Fibroblast of lung (primary cell): ENCODE measurements at regions not wholly inside any gene's neighbourhood (a gene's known extent, or its start where the extent isn't known, plus 50 kb on each side); places are given as distances from the start of the nearest gene placed in this dataset.

Experiments
- DNase-seq, 2 donors: peaks; one replicate each; pipeline versions ENCODE4 v3.0.0 to v3.0.0-alpha.2; 2010; ENCODE audit warnings: low read depth in 2 of 2
- H2AFZ ChIP-seq: 2 replicates; pipeline ENCODE4 v1.5.1; 2012; ENCODE audit warnings: low read length, control low read depth, inconsistent platforms
- H3K27ac ChIP-seq: 2 replicates; pipeline ENCODE4 v1.5.1; 2011; ENCODE audit warnings: low read length, control low read depth; ENCODE audit not compliant: insufficient read depth
- H3K27me3 ChIP-seq: 2 replicates; pipeline ENCODE4 v1.5.1; 2011; ENCODE audit warnings: mild to moderate bottlenecking, low read length; ENCODE audit not compliant: control insufficient read depth, insufficient read depth
- H3K36me3 ChIP-seq: 2 replicates; pipeline ENCODE4 v1.5.1; 2011; ENCODE audit warnings: low read length; ENCODE audit not compliant: control insufficient read depth, insufficient read depth
- H3K4me1 ChIP-seq: 2 replicates; pipeline ENCODE4 v1.5.1; 2011; ENCODE audit warnings: low read length; ENCODE audit not compliant: control insufficient read depth, insufficient read depth; ENCODE audit errors: extremely low read depth
- H3K4me2 ChIP-seq: 2 replicates; pipeline ENCODE4 v1.5.1; 2011; ENCODE audit warnings: low read length, control low read depth; ENCODE audit not compliant: insufficient read depth; ENCODE audit errors: extremely low read depth
- H3K4me3 ChIP-seq, 4 experiments: fragments of 200-600 bp in 1 of 4; sonication (generic) in 1 of 4; replicated peaks in 1 of 4; 2 replicates each; pipeline ENCODE4 v1.5.1; 2011 to 2016; ENCODE audit warnings: low read length in 4 of 4, low read depth in 3 of 4, mild to moderate bottlenecking in 3 of 4, control low read depth in 2 of 4, inconsistent platforms in 1 of 4, mixed read lengths in 1 of 4; ENCODE audit not compliant: insufficient read depth in 1 of 4; ENCODE audit errors: control extremely low read depth in 1 of 4
- H3K79me2 ChIP-seq: 2 replicates; pipeline ENCODE4 v1.5.1; 2012; ENCODE audit warnings: mild to moderate bottlenecking, low read length, inconsistent platforms; ENCODE audit not compliant: control insufficient read depth, insufficient read depth
- H3K9ac ChIP-seq: 2 replicates; pipeline ENCODE4 v1.5.1; 2011; ENCODE audit warnings: mild to moderate bottlenecking, low read length, control low read depth; ENCODE audit not compliant: insufficient read depth
- H3K9me3 ChIP-seq: 2 replicates; pipeline ENCODE4 v1.5.1; 2012; ENCODE audit warnings: low read depth, low read length; ENCODE audit not compliant: control insufficient read depth, insufficient read depth
- H4K20me1 ChIP-seq: 2 replicates; pipeline ENCODE4 v1.5.1; 2011; ENCODE audit warnings: low read length; ENCODE audit not compliant: control insufficient read depth, insufficient read depth; ENCODE audit errors: extremely low read depth
- CTCF ChIP-seq, 2 donors: IDR thresholded peaks in 1 of 2; conservative IDR thresholded peaks in 1 of 2; 1 replicate in 1 of 2; 2 replicates in 1 of 2; pipeline ENCODE4 v1.5.1; 2011 to 2012; ENCODE audit warnings: low read length in 2 of 2, control low read depth in 1 of 2, inconsistent platforms in 1 of 2, low read depth in 1 of 2, mild to moderate bottlenecking in 1 of 2
- EZH2 ChIP-seq: IDR thresholded peaks from 2 replicates; pipeline ENCODE4 v1.5.1; 2012; ENCODE audit warnings: low read length, control low read depth, mild to moderate bottlenecking; ENCODE audit errors: missing control alignments

DNA sequence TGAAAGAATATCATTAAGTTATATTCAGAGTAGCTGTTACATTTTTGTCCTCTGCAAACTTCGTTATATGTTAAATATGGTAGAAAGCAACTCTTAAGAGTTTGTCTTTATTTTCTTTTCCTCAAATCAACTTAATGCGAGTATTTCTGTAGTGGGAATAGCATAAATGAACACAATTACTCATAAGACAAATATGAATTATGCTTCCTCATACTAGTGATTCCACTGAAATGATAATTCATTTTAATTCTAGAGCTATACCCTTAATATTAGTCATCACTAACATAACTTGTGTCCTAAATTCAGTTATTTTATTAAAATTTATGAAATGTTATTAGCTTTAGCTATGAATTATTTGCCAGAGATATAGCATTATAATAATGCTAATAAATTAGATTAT, 820.6 kb upstream of the KCND2 start:
- H3K9me3 ChIP-seq = no peaks in the 10 kb centered on the region
- no peaks in the 10 kb centered on the region for H3K36me3 ChIP-seq
- H2AFZ ChIP-seq = no peak overlapping the region
- no peaks in the 10 kb centered on the region for H3K4me1 ChIP-seq
- H4K20me1 ChIP-seq = no peaks in the 10 kb centered on the region
- H3K27ac ChIP-seq = no peak overlapping the region
- no peaks in the 10 kb centered on the region for H3K79me2 ChIP-seq
- no peak overlapping the region for H3K4me2 ChIP-seq
- H3K27me3 ChIP-seq = no peaks in the 10 kb centered on the region
- no peak overlapping the region for H3K4me3 ChIP-seq
- H3K9ac ChIP-seq = no peak overlapping the region
- DNase-seq = no peak
- TF ChIP-seq EZH2 (no peak), CTCF (conservative IDR thresholded peaks at IDR 0.05 in 1 of 2, IDR thresholded peaks at IDR 0.05 in 1 of 2; ENCODE audit: low read depth in 1 of 2, low read length in 2 of 2) (no peak)

GRCh38 chr7:119465798-119466305, 807.1 kb upstream of the KCND2 start:
- H3K36me3 ChIP-seq = no peaks in the 10 kb centered on the region
- H4K20me1 ChIP-seq = no peaks in the 10 kb centered on the region
- H2AFZ ChIP-seq = no peak overlapping the region
- no peak for DNase-seq
- no peak overlapping the region for H3K4me3 ChIP-seq
- H3K27me3 ChIP-seq = no peaks in the 10 kb centered on the region
- H3K27ac ChIP-seq = no peak overlapping the region
- no peaks in the 10 kb centered on the region for H3K79me2 ChIP-seq
- H3K4me1 ChIP-seq = no peaks in the 10 kb centered on the region
- no peak for TF ChIP-seq EZH2
- TF ChIP-seq CTCF (conservative IDR thresholded peaks at IDR 0.05 in 1 of 2, IDR thresholded peaks at IDR 0.05 in 1 of 2; ENCODE audit: low read depth in 1 of 2, low read length in 2 of 2) = no peak
- H3K9me3 ChIP-seq = no peaks in the 10 kb centered on the region
- H3K4me2 ChIP-seq = no peak overlapping the region
- H3K9ac ChIP-seq = no peak overlapping the region

DNA sequence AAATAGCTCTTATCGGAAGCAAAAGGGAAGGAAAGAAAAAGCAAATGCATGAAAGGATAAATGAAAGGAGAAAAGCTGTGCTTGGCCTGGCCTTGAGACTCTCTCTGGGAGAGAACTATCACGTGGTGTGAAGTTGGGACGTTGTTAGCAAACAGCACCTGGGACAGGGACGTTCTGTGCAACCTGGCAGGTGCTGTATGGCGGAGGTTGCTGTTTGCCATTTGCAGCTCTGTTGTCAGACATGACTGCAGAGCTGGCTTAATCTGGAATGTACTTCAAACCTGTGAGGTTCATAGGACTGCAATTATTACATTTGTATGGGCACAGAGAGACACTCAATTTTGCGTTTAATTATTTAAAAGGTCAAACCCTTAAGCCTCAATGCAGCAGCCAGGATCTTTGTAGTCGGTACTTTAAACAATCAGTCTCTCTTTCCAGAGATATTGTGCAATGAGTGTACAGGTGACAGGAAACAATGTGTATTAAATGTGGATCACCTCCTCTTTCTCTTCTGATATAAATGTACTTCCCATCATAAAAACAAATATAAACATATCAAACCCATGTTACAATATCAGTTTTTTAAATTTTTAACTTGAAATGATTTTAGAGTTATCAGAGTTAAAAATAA, 800.5 kb upstream of the KCND2 start:
- H3K27ac ChIP-seq = no peak overlapping the region
- no peaks in the 10 kb centered on the region for H3K36me3 ChIP-seq
- no peaks in the 10 kb centered on the region for H3K4me1 ChIP-seq
- H2AFZ ChIP-seq = no peak overlapping the region
- no peak overlapping the region for H3K9ac ChIP-seq
- no peaks in the 10 kb centered on the region for H3K79me2 ChIP-seq
- H3K9me3 ChIP-seq = no peaks in the 10 kb centered on the region
- H3K4me3 ChIP-seq = no peak overlapping the region
- H4K20me1 ChIP-seq = no peaks in the 10 kb centered on the region
- H3K4me2 ChIP-seq = no peak overlapping the region
- TF ChIP-seq EZH2 = no peak
- no peak for TF ChIP-seq CTCF (conservative IDR thresholded peaks at IDR 0.05 in 1 of 2, IDR thresholded peaks at IDR 0.05 in 1 of 2; ENCODE audit: low read depth in 1 of 2, low read length in 2 of 2)
- no peak for DNase-seq
- no peaks in the 10 kb centered on the region for H3K27me3 ChIP-seq
